Sigmoid colon (tissue), 6 donors: ENCODE measurements at regions not wholly inside any gene's neighbourhood (a gene's known extent, or its start where the extent isn't known, plus 50 kb on each side); places are given as distances from the start of the nearest gene placed in this dataset.

Source experiments
- DNase-seq: peaks from one replicate; pipeline ENCODE4 v3.0.0-alpha.2; 2019
- H3K27ac ChIP-seq, 4 donors: fragments of 200-600 bp; sonication (generic); one replicate each; pipeline ENCODE4 v1.5.1; 2016 to 2019; ENCODE audit warnings: mild to moderate bottlenecking in 1 of 4
- H3K27me3 ChIP-seq, 3 donors: fragments of 200-600 bp; sonication (generic); one replicate each; pipeline ENCODE4 v1.5.1; 2019; ENCODE audit warnings: mild to moderate bottlenecking in 1 of 3
- H3K36me3 ChIP-seq, 4 donors: fragments of 200-600 bp; sonication (generic); one replicate each; pipeline ENCODE4 v1.5.1; 2016 to 2019
- H3K4me1 ChIP-seq, 4 donors: fragments of 200-600 bp; sonication (generic); one replicate each; pipeline ENCODE4 v1.5.1; 2017 to 2019
- H3K4me3 ChIP-seq, 4 donors: fragments of 200-600 bp; sonication (generic); one replicate each; pipeline ENCODE4 v1.5.1; 2017 to 2019; ENCODE audit warnings: mild to moderate bottlenecking in 2 of 4, moderate library complexity in 1 of 4
- H3K9me3 ChIP-seq, 4 donors: fragments of 200-600 bp in 3 of 4; sonication (generic) in 3 of 4; one replicate each; pipeline versions ENCODE4 v1.5.1 to v1.6.1; 2013 to 2019
- CTCF ChIP-seq, 4 experiments: fragments of 450-650 bp in 3 of 4; fragments of 200-600 bp in 1 of 4; IDR thresholded peaks; one replicate each; pipeline ENCODE4 v1.5.1; 2016 to 2019; ENCODE audit warnings: antibody characterized with exemption in 4 of 4, mild to moderate bottlenecking in 3 of 4, moderate library complexity in 2 of 4
- EP300 ChIP-seq, 4 donors: sonication (generic); formaldehyde crosslinking; IDR thresholded peaks; one replicate each; pipeline ENCODE4 v1.6.1; 2017; ENCODE audit warnings: antibody characterized with exemption in 4 of 4
- POLR2A ChIP-seq, 2 donors: fragments of 450-650 bp; IDR thresholded peaks; one replicate each; pipeline ENCODE4 v1.6.1; 2016; ENCODE audit warnings: antibody characterized with exemption in 2 of 2, mild to moderate bottlenecking in 2 of 2, moderate library complexity in 2 of 2
- POLR2AphosphoS5 ChIP-seq, 4 donors: sonication (generic); formaldehyde crosslinking; IDR thresholded peaks; one replicate each; pipeline ENCODE4 v1.6.1; 2017; ENCODE audit warnings: antibody characterized with exemption in 4 of 4
- WGBS, 2 donors: extraction: QIAGEN DNeasy Blood & Tissue Kit; methylation state at CpG; one replicate each; pipeline ENCODE4 v1.1.7; 2013; 5-methylcytosine and 5-hydroxymethylcytosine counted together
- intact Hi-C: fragments of 100-400 bp; cut with DNase I; formaldehyde crosslinking; loops from one replicate; pipeline ENCODE4 v1.15.1; 2023
- donor health status: healthy with polysubstance abuse.
- donor health status: healthy.

DNA sequence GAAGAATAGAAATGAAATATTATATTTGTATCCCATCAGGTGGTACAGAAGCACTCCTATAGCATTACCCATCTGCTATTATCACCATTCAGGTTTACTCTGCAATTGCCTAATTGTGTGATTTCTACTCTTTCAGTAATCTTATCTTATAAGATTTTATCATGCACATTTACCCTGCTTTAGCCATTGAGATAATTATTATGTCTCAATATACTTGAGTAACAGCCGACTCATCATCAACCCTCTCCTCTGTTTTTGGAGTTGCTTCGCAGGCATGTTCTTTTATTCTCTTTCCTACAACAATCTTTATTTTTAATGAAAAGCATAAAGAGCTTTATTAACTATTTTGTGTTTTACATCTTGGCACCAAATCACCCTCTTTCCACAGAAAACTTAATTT, 419.9 kb downstream of the LRIG3 start:
- intact Hi-C loops, result no loop called here
- no peaks in the 10 kb centered on the region for H3K36me3 ChIP-seq
- TF ChIP-seq CTCF (IDR thresholded peaks at IDR 0.05) (no peak), EP300 (IDR thresholded peaks at IDR 0.05) (no peak), POLR2A (IDR thresholded peaks at IDR 0.05) (no peak), POLR2AphosphoS5 (IDR thresholded peaks at IDR 0.05) (no peak)
- H3K27me3 ChIP-seq, result no peaks in the 10 kb centered on the region
- peaks cover 0 to 11% (median 3%) of the 10 kb centered on the region in 4 donors for H3K4me1 ChIP-seq
- 78 to 93% methylated on average over 2 of the region's 2 CpGs for WGBS, 2 donors
- no peak overlapping the region for H3K4me3 ChIP-seq
- no peak for DNase-seq
- H3K9me3 ChIP-seq, result no peaks in the 10 kb centered on the region
- H3K27ac ChIP-seq, result no peak overlapping the region

GRCh38 chr12:58502226-58502625, 418.1 kb downstream of the LRIG3 start:
- intact Hi-C loops, result no loop called here
- no peaks in the 10 kb centered on the region for H3K27me3 ChIP-seq
- no peak for DNase-seq
- H3K4me3 ChIP-seq, result no peak overlapping the region
- no peak for TF ChIP-seq EP300 (IDR thresholded peaks at IDR 0.05)
- no peaks in the 10 kb centered on the region for H3K9me3 ChIP-seq
- no peak overlapping the region for H3K27ac ChIP-seq
- peaks cover 0 to 11% (median 3%) of the 10 kb centered on the region in 4 donors for H3K4me1 ChIP-seq
- H3K36me3 ChIP-seq, result no peaks in the 10 kb centered on the region
- WGBS, 2 donors, result 6 to 49% methylated on average over 1 of the region's 1 CpG

- Histone ChIP-seq H3K9me3 (no peaks in the 10 kb centered on the region), H3K27ac (no peak overlapping the region), H3K4me3 (no peak overlapping the region), H3K4me1 (peaks cover 0 to 11% (median 3%) of the 10 kb centered on the region in 4 donors), H3K27me3 (no peaks in the 10 kb centered on the region), H3K36me3 (no peaks in the 10 kb centered on the region)
- DNase-seq, result no peak
- 13 to 51% methylated on average over 4 of the region's 4 CpGs for WGBS, 2 donors
- intact Hi-C loops, result no loop called here
- no peak for TF ChIP-seq POLR2A (IDR thresholded peaks at IDR 0.05)
- TF ChIP-seq POLR2AphosphoS5 (IDR thresholded peaks at IDR 0.05), result no peak
- no peak for TF ChIP-seq EP300 (IDR thresholded peaks at IDR 0.05)
- TF ChIP-seq CTCF (IDR thresholded peaks at IDR 0.05), result no peak
Measured at GRCh38 chr12:58502841-58503240, 417.5 kb downstream of the LRIG3 start.

GRCh38 chr12:58503731-58504130, 416.6 kb downstream of the LRIG3 start:
- intact Hi-C loops, result no loop called here
- TF ChIP-seq POLR2A (IDR thresholded peaks at IDR 0.05) (no peak), CTCF (IDR thresholded peaks at IDR 0.05) (no peak), POLR2AphosphoS5 (IDR thresholded peaks at IDR 0.05) (no peak)
- Histone ChIP-seq H3K4me3 (no peak overlapping the region), H3K27ac (no peak overlapping the region), H3K27me3 (no peaks in the 10 kb centered on the region), H3K36me3 (no peaks in the 10 kb centered on the region), H3K9me3 (no peaks in the 10 kb centered on the region), H3K4me1 (peaks cover 0 to 11% (median 3%) of the 10 kb centered on the region in 4 donors)
- no peak for DNase-seq
- 90 to 96% methylated on average over 2 of the region's 2 CpGs for WGBS, 2 donors

- no peaks in the 10 kb centered on the region for H3K27me3 ChIP-seq
- WGBS, 2 donors, result 66 to 82% methylated on average over 5 of the region's 5 CpGs
- H3K9me3 ChIP-seq, result no peaks in the 10 kb centered on the region
- H3K36me3 ChIP-seq, result no peaks in the 10 kb centered on the region
- intact Hi-C loops, result no loop called here
- no peak for TF ChIP-seq POLR2A (IDR thresholded peaks at IDR 0.05)
- no peak for TF ChIP-seq CTCF (IDR thresholded peaks at IDR 0.05)
- TF ChIP-seq POLR2AphosphoS5 (IDR thresholded peaks at IDR 0.05), result no peak
- TF ChIP-seq EP300 (IDR thresholded peaks at IDR 0.05), result no peak
- no peak overlapping the region for H3K4me3 ChIP-seq
- H3K27ac ChIP-seq, result no peak overlapping the region
- H3K4me1 ChIP-seq, result peaks cover 0 to 11% (median 3%) of the 10 kb centered on the region in 4 donors
- DNase-seq, result no peak
Measured at GRCh38 chr12:58504143-58504938, 416.0 kb downstream of the LRIG3 start.
